ENCODE measurements at regions not wholly inside any gene's neighbourhood (a gene's known extent, or its start where the extent isn't known, plus 50 kb on each side); places are given as distances from the start of the nearest gene placed in this dataset.

- TF ChIP-seq CTCF (IDR thresholded peaks at IDR 0.05) (no peak), POLR2A (IDR thresholded peaks at IDR 0.05) (no peak)
These were observed 449.4 kb upstream of the SUCLG2 start for GRCh38 chr3:68103811-68104210.

All from tibial nerve (tissue), 3 donors.